IMR-90 (cell line): ENCODE measurements at regions not wholly inside any gene's neighbourhood (a gene's known extent, or its start where the extent isn't known, plus 50 kb on each side); places are given as distances from the start of the nearest gene placed in this dataset.

ENCODE experiments used
- MXI1 ChIP-seq: IDR thresholded peaks from 2 replicates; pipeline ENCODE4 v1.6.1; 2012; ENCODE audit warnings: low read depth, mild to moderate bottlenecking, low read length, moderate library complexity, borderline replicate concordance
- TF ChIP-seq, protein P1 (sequence below): conservative IDR thresholded peaks from 2 replicates; pipeline ENCODE4 v1.5.1; 2012; ENCODE audit warnings: mild to moderate bottlenecking, low read depth, low read length, improper control_type of control experiment
- TF ChIP-seq, protein P2 (sequence below): fragments of 150-350 bp; IDR thresholded peaks from 2 replicates; pipeline ENCODE4 v1.6.1; 2016; ENCODE audit warnings: low read depth, mild to moderate bottlenecking, low read length, moderate library complexity, borderline replicate concordance

DNA sequence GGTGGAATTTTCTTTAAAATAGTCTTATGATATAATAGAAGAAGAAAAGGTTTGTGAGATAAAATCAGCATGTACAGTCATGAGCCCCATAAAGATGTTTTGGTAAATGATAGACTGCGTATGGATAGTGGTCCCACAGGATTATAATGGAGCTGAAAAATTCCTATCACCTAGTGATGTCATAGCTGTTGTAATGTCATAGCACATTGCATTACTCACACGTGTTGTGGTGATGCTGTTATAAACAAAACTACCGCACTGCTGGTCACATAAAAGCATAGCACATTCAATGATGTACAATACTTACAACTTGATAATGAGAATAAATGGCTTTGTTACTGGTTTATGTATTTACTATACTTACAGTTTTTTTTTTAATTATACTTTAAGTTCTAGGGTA is 715.2 kb upstream of the HTR2C start:
- TF ChIP-seq, protein P1, sequence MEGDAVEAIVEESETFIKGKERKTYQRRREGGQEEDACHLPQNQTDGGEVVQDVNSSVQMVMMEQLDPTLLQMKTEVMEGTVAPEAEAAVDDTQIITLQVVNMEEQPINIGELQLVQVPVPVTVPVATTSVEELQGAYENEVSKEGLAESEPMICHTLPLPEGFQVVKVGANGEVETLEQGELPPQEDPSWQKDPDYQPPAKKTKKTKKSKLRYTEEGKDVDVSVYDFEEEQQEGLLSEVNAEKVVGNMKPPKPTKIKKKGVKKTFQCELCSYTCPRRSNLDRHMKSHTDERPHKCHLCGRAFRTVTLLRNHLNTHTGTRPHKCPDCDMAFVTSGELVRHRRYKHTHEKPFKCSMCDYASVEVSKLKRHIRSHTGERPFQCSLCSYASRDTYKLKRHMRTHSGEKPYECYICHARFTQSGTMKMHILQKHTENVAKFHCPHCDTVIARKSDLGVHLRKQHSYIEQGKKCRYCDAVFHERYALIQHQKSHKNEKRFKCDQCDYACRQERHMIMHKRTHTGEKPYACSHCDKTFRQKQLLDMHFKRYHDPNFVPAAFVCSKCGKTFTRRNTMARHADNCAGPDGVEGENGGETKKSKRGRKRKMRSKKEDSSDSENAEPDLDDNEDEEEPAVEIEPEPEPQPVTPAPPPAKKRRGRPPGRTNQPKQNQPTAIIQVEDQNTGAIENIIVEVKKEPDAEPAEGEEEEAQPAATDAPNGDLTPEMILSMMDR, result no peak
- TF ChIP-seq, protein P2, sequence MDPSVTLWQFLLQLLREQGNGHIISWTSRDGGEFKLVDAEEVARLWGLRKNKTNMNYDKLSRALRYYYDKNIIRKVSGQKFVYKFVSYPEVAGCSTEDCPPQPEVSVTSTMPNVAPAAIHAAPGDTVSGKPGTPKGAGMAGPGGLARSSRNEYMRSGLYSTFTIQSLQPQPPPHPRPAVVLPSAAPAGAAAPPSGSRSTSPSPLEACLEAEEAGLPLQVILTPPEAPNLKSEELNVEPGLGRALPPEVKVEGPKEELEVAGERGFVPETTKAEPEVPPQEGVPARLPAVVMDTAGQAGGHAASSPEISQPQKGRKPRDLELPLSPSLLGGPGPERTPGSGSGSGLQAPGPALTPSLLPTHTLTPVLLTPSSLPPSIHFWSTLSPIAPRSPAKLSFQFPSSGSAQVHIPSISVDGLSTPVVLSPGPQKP, result no peak
- TF ChIP-seq MXI1, result no peak
